ENCODE measurements at regions not wholly inside any gene's neighbourhood (a gene's known extent, or its start where the extent isn't known, plus 50 kb on each side); places are given as distances from the start of the nearest gene placed in this dataset.
"Not testable (repeated sequence)": the region's sequence is repeated elsewhere in the genome, so short reads cannot be mapped to it uniquely, and the experiment has no call there.

DNA sequence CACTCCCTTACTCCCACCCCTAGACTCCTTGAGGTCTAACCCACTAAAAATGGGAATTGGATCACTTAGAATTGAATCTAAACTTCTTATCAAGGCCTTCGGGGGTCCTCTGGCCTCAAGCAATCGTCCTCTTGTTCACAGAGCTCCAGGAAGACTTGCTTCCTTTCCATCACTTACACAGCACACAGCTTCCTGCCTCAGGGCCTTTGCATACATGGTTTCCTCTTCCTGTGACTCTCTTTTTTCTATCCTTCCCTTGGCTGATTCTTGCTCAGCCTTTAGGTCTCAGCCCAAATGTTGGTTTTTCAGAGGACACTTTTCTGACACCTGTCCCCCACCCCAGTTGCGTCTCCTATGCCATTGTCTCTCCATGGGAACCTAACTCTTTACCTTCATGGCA, 50.0 kb upstream of the ALDH1B1 start:
- DNase-seq (ENCODE audit: low spot score), result no peak

DNA sequence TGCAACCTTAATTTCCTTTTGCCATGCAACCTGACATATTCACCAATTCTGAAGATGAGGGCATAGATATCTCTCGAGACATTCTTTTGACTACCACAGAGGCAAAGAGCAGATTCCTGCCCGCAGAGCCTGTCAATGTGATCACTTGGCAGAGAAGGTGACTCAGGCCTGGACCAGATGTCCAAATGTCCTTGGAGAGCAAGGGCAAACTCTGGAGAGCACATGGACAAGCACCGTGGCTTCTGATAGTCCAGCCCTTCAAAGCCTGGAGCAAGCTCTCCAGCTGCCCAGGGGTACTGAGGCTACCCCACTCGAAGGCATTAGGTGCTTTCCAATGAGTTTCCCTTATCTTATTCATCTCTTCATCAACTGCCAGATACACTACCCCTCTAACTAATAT, 50.4 kb upstream of the ALDH1B1 start:
- no peak for DNase-seq (ENCODE audit: low spot score)

DNA sequence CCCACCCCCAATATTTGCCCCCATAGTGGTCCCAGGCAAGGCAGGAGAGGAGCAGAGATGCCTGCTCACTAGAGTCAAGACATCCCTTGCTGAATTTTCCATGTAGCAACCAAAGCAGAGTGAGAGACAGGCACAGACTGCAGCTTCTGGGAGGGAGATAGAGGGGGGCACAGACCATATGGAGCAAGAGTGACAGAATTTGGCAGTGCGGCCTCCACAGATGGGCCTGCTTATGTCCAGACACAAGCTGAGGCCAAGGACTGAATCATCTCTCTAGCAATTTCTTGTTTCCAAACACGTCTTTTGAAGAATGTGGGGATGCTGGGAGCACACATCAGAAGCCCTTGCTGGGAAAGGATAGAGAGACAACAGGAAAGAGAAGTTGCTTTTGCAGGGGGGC, 53.0 kb upstream of the ALDH1B1 start:
- no peak for DNase-seq (ENCODE audit: low spot score)

DNA sequence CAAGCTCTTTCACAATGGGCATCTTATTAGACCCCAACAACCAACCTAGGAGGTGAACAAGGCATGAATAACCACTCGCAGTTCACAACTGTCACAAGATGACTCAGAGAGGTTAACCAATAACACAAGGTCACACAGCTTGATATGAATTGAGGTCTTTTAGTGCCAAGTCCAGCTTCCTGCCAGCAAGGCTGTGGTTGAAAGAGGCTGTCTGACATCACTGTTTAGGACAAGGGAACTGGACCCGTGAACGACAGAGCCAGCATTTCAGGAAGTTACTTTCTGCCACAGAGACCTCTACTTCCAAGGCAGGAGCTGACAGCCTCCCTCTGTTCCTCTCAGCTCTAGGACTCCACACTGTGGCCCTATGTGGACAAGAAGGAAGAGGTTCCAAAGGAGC, 53.4 kb upstream of the ALDH1B1 start:
- peak; percentile 20 for DNase-seq (ENCODE audit: low spot score)

DNA sequence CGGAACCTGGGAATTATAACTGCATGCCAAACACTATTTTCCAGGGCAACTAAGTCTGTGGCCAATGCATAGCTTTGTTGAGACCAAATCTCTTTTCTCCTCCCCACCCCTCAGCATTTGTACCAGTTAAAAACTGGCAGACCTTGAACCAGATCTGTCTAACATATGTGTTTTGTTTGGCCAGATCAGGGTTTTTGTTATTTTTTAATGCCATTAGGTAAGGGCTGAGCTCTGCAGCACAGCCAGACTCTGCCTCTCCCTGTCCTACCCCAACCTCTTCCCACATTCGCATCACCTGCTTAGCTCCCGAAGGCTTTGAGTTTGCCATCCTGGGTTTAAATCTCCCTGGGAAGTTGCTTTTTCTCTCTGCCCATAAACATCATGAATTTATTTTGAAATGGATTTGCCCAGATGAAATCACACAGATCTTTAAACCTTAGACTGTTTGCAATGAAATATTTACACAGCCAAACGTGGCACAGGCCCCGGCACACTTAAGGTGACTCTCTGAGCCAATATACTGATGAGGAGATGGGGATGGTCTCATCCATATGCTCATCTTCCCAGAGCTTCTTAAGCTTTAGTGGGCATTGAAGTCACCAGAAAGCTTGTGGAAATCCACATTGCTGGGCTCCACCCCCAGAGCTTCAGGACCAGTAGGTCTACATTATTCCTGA, 54.0 kb upstream of the ALDH1B1 start:
- no peak for DNase-seq (ENCODE audit: low spot score)

DNA sequence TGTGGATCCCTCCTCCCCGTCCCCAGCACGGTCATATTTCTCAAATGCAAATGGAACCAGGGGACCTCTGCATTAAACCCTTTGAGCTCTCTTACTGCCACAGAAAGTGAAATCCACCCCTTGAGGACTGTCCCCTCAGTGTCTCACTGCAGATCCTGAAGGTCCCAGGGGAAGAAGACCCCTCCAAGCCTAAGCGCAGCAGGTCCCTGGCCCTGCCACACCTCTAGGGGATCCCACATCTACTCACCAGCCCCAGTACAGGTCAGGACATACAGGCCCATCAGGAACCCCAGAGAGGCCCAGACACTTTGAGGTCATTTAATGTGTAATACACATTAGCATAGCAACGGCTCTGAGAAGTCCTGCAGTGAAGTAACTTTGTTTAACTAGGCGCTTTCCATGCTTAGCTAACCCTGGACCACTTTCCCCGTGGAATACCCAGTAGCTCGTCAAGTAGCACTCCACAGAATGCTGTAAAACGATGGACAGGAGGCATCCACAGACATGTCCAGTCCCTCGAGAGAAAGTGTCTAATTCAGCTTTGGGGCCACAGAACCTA, 54.7 kb upstream of the ALDH1B1 start:
- DNase-seq (ENCODE audit: low spot score), result no peak

DNA sequence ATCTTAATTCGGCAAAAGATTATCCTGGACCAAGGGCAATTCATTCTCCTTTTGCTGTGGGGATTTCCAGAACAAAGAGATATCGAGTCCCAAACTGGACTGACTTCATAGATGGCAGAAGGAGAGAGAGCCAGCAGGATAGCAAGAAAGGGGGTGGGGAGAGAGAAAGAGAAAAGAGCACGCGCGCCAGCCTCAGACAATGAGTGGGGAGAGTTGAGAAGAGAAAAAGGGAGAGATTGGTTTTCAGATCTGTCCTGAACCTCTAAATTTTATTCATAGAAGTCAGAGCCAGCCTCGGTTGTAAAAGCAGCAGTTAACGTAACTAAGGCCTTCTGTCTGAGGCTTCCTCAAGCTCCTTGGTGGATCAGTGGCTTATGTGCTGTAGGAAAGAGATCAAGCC, 55.3 kb upstream of the ALDH1B1 start:
- DNase-seq (ENCODE audit: low spot score), result no peak

DNA sequence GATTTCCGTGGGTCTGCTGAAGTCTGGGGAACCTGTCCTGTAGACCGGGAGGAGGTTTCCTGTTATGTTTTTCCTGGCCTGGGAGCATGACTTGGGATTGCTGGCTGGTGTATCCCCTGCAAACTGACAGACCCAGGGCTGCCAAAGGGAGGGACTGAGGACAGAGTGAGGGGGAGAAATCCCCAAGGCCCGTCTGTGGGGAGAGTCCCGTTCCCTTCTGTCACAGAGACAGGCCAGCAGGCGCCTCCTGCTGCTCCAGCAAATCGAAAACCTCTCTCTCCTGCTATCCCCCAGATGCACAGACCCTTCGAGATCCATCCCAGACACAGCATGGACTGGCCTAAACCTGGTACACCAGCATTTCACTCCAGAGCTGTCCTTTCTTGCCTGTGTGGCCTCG, 56.2 kb upstream of the ALDH1B1 start:
- no peak for DNase-seq (ENCODE audit: low spot score)

DNA sequence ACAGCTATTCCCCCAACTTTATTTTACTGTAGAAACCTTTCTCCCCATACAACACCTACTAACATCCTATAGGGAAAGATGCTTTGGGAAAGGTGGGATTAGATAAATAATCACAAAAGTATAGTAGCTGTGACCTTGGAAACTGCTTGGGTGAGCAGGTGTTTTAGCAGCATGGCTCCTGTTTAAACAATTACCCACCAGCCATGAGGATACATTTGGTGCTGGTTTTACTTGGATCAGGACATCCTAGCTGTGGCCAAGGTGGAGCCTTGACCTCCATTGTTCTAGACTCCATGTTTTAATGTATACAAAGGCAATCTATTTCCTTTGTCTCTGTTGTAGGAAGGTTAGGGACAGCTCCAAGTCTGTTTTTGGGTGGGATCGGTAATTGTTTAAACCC, 56.8 kb upstream of the ALDH1B1 start:
- DNase-seq (ENCODE audit: low spot score), result no peak

DNA sequence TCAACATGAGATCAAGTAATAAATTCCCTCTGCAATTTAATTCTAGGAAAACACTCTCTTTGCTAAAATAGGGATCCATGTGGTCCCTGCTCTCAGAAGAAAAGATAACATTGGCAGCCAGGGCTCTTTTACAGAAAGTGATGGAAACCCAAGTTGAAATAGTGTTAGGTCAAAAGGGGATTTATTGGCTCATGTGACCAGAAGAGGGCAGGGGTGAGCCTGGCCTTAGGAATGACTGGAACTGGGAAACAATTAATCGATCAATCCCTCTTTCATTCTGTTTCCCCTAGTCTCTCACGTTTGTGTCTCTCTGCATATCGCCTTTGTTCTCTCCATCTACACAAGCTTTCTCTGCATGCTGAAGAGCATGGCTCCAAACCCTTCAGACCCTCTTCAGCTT, 58.3 kb upstream of the ALDH1B1 start:
- no peak for DNase-seq (ENCODE audit: low spot score)

DNA sequence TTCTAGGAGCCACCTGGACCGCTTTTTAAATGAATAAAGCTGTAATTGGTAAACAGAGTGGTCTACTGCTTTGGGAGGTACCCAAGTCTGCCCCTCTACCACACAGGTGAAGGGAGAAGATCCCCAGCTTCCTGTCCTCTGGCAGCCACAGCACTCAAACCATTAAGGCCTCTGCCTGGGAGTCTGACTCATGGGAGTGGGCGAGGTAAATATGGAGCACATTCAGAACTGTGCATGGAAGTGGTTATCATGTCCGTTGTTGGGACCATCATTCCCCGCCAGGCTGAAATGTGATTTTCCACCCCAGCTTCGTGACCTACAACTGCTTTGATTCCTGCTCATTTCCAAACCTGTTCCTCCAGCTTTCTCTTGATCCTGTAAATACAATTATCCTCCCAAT, 59.5 kb upstream of the ALDH1B1 start:
- no peak for DNase-seq (ENCODE audit: low spot score)

DNA sequence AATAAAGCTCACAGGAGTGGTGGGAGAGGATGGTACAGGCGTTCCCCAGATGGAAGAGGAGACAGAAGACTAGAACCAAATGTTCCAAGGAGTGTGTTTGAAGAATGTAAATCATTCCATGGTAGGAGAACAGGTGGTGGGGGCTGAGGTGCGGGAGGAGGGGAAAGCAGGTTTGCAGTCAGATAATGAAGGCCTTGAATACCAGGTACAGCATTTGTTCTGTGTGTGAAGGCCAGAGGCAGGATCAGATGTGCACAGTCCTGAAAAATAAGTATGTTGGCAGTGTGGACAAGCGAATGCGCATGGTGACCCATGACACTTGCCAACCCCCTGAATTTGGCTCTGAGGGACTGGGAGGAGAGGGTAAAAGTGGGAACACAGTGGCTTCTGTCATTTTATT, 59.9 kb upstream of the ALDH1B1 start:
- no peak for DNase-seq (ENCODE audit: low spot score)

DNA sequence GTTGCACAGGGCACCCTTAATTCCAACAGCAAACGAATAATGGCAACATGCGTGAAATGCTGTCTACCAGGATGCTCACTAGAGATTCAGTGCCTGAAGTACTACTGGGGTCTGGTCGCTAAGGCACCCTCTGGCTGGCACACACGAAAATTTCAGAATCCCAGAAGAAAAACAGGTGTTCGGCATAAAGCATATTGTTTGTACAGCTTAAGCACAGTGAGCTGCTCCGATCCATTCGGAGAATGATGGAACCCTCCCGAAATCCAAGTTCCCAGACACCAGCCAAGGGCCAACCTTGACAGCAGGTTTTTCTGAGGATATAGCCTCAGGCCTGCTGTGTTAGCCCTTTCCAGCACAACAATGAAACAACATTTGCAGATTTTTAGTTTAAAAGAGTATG, 61.4 kb upstream of the ALDH1B1 start:
- DNase-seq (ENCODE audit: low spot score), result no peak

DNA sequence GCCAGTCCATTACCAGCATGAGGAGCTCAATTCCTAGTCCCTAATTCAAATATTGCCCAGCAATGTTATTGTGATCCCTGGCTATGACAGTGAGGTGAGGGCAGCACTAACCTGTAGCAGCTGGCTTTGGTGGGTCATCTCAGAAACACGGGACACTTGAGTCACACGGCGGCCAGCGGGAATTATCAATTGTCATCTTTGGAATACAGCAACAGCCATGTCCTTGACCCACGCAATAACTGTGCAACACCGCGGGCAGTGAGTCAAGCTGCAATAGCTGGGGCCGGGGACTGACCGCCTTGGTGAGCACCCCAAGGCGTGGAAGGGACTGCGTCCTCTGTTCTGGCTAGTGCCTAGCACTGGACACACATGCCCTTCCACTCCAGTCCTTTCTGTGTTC, 62.5 kb upstream of the ALDH1B1 start:
- no peak for DNase-seq (ENCODE audit: low spot score)

DNA sequence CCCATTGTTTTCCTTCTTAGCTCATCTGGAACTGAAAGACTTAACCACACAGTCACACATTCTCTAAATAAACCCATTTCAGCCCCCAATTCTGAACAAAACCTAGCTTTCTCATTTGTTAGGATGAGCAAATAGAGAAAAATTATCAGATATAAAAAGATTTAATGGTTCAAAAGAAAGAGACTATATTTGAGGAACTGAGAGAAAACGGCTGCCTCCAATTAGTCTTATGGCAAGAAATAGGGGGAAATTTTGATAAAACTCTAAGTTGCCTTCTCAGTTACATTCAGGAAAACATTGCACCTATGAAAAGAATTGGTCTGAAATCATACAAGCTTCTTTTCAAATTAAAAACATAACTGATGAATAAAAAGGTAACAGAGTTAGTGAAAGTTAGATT, 63.7 kb upstream of the ALDH1B1 start:
- no peak for DNase-seq (ENCODE audit: low spot score)

DNA sequence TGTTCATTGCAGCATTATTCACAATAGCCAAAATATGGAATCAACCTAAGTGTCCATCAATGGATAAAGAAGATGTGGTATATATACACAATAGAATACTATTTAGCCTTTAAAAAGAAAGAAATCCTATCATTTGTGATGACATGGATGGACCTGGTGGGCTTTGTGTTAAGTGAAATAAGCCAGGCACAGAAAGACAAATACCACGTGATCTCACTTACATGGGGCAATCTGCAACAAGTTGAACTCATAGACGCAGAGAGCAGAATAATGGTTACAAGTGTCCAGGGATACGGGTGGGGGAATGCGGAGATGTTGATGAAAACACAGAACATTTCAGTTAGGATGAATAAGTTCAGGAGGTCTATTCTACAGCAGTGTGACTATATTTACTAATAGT, 66.4 kb upstream of the ALDH1B1 start:
- DNase-seq (ENCODE audit: low spot score), result no peak

DNA sequence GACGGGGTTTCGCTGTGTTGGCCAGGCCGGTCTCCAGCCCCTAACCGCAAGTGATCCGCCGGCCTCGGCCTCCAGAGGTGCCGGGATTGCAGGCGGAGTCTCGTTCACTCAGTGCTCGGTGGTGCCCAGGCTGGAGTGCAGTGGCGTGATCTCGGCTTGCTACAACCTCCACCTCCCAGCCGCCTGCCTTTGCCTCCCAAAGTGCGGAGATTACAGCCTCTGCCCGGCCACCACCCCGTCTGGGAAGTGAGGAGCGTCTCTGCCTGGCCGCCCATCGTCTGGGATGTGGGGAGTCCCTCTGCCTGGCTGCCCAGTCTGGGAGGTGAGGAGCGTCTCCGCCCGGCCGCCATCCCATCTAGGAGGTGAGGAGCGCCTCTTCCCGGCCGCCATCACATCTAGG, 68.3 kb upstream of the ALDH1B1 start:
- DNase-seq (ENCODE audit: low spot score), result not testable (repeated sequence)

DNA sequence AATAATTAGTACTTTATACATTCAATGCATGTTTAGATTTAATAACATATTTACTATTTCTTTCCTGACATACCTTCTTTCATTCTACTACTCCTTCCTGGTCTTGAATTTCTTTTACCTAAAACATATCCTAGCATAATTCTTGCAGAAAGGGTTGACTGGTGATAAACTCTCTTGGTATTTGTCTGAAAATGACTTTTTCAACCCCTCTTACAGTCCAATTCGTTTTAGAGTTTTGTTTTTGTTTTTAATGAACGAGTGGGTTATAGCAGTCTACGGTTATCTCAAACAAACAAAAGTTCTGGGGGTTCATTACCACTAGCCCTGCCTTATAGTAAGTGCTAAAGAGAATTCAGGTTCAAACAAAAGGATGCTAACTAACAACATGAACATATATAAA, 69.6 kb upstream of the ALDH1B1 start:
- DNase-seq (ENCODE audit: low spot score), result no peak

DNA sequence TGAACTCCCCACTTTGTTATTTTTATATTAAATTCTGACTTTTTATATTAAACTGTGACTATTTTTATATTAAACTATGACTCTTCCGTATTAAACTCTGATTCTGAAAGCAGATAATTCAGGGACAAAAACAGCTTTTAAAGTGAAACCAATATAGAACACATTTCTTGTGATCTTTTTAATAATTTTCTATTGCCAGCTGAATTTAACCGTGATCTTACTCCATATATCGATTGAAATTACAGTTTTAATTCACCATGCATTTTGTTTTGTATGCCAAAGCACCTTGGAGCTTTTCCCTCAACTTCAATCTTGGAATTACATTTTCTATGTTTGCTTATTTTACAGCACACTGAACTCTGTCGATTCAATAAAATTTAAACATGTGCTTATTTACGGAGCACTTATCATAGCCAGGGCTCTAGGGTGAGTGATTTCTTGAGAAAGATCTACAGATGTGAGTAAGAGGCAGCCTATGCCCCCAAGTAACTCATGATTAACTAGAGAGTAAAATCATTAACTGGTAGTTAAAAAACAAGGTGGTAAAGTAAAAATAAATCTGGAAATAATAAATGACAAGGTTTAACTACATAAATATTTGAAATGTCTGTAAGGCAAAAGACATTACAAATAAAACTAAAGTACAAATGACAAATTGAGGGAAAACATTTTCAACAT, 72.9 kb upstream of the ALDH1B1 start:
- DNase-seq (ENCODE audit: low spot score), result no peak

DNA sequence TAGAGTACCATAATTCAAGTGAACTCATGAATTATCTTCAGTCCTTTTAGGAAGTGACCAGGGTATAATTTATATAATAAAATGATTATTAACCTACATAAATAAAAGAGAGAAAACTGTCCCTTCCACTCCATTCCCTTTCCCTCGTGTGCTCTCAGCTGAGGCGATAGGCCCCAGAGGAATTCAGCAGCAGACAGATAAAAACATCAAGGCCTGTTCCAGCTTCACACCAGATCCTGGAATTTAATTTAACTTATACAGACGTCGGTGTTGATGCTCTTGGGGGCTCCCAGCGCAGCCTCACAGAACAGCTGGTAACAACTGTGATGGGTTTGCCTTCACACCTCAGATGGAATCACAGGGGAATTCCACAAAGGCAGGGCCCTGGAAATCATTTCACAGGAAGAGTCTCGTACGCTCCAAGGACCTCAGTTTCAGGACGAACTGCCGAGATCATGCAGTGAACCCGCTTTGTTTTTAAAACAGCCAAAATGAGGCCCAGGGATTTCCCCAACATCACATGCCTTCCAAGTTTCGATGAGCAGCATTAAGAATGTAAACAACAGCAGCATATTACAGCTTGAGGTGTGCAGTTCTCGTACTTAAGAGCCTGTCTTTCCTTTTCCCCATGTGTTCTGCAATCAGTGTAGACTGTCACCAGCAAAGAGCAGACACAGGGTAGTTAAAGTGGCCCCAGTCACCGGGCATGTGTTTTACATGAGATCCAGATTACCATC, 73.6 kb upstream of the ALDH1B1 start:
- no peak for DNase-seq (ENCODE audit: low spot score)

DNA sequence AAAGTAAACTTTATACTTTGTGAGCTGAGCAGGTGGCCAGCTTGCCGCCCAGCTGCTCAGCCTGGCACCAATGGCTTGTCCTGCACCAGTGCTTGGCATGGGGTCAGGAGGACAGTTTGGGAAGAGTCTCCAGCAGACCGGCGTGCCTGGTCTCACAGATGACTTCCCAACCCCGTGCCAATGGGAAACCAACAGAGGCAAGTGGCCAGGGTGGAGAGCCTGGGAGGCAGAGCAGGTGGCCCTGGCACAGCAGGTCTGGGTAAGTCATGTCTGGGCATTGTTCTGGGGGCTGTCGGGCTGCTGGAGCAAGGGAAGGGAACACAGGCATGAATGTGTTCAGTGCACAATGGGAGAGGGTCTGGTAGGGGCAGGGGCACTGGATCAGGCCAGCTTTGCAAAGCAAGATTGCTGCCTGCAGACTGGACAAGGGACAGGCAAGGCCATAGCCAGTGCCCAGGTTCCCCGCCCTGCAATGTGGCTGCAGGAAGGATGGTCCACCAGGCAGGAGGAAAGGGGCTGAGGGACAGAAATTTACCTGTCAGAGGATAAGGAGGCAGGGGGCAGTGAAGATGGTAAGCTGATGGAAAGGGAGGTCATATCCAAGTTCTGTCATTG, 76.2 kb upstream of the ALDH1B1 start:
- no peak for DNase-seq (ENCODE audit: low spot score)

DNA sequence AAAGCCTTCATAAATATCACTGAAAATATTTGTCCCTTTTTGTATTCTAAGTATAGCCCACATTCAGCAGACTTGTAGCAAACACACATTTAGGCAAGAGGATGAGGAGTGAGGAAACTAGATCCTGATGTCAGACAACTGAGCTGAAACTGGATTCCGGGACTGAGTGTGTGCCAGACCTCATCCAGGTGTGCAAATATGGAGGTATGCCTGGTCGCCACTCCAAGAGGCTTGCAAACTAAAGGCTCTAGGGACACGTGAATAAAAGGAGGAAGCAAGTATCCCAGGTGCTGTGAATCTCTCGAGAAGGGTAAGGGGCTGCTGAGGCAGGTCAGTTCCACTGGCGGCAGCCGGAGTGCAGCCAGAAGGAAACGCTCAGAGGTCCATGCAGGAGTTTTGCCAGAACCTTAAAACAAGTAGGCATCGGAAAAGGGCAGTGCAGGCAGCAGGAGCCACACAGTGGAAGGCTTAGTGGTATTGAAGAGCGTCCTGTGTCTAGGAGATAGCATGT, 77.4 kb upstream of the ALDH1B1 start:
- no peak for DNase-seq (ENCODE audit: low spot score)

DNA sequence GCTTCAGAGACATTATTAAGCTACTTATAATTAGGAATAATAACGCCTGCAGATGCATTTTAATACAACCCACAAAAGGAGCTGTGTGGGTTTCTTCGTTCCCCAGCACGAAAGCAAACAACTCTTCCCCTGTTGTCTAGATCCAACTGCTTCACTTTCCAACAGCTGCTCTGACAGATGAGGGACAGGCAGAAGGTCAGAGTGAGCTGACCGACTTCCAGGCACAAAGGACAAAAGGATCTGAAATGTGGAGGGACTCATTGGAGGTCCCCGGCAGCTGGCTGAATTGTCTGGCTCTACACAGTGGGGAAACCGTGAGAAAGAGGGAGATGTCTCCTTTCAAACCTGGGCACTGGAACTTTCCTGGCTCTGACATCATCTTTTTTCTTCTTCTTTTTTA, 79.1 kb upstream of the ALDH1B1 start:
- no peak for DNase-seq (ENCODE audit: low spot score)

All from hepatic stellate cell (primary cell).